Mesendoderm (in vitro differentiated cells): ENCODE measurements at regions not wholly inside any gene's neighbourhood (a gene's known extent, or its start where the extent isn't known, plus 50 kb on each side); places are given as distances from the start of the nearest gene placed in this dataset.

Source experiments
- DNase-seq: peaks from one replicate; pipeline ENCODE4 v3.0.0; 2013
- H2AK5ac ChIP-seq: 2 replicates; pipeline ENCODE4 v1.6.1; 2013; ENCODE audit warnings: low read length, inconsistent platforms
- H2BK120ac ChIP-seq: 2 replicates; pipeline ENCODE4 v1.6.1; 2013; ENCODE audit warnings: low read depth, mild to moderate bottlenecking, low read length, moderate library complexity, mixed read lengths
- H2BK15ac ChIP-seq: replicated peaks from 2 replicates; pipeline ENCODE4 v1.6.1; 2013; ENCODE audit warnings: low read depth, mild to moderate bottlenecking, moderate library complexity
- H2BK5ac ChIP-seq: 2 replicates; pipeline ENCODE4 v1.6.1; 2013; ENCODE audit warnings: low read length, inconsistent platforms
- H3K18ac ChIP-seq: 2 replicates; pipeline ENCODE4 v1.6.1; 2013; ENCODE audit warnings: mild to moderate bottlenecking, low read length, mixed read lengths
- H3K23ac ChIP-seq: one replicate; pipeline ENCODE4 v1.6.1; 2013; ENCODE audit warnings: low read length
- H3K27ac ChIP-seq: 2 replicates; pipeline ENCODE4 v1.5.1; 2013; ENCODE audit warnings: low read depth, mild to moderate bottlenecking, inconsistent platforms, low read length, moderate library complexity
- H3K27me3 ChIP-seq: 2 replicates; pipeline ENCODE4 v1.6.1; 2013; ENCODE audit warnings: low read length, control low read depth, mild to moderate bottlenecking, inconsistent platforms; ENCODE audit not compliant: insufficient read depth, poor library complexity
- H3K36me3 ChIP-seq: 2 replicates; pipeline ENCODE4 v1.6.1; 2013; ENCODE audit warnings: low read length, inconsistent platforms; ENCODE audit not compliant: control insufficient read depth, insufficient read depth
- H3K4ac ChIP-seq: one replicate; pipeline ENCODE4 v1.6.1; 2013; ENCODE audit warnings: low read depth, mild to moderate bottlenecking, low read length, moderate library complexity
- H3K4me1 ChIP-seq: 2 replicates; pipeline ENCODE4 v1.6.1; 2013; ENCODE audit warnings: low read depth, low read length, inconsistent platforms; ENCODE audit not compliant: control insufficient read depth
- H3K4me2 ChIP-seq: 2 replicates; pipeline ENCODE4 v1.6.1; 2013; ENCODE audit warnings: low read length
- H3K4me3 ChIP-seq: 2 replicates; pipeline ENCODE4 v1.5.1; 2013; ENCODE audit warnings: mild to moderate bottlenecking, low read length
- H3K56ac ChIP-seq: one replicate; pipeline ENCODE4 v1.6.1; 2013; ENCODE audit warnings: low read length
- H3K79me1 ChIP-seq: 2 replicates; pipeline ENCODE4 v1.6.1; 2013; ENCODE audit warnings: low read length, inconsistent platforms
- H3K79me2 ChIP-seq: 2 replicates; pipeline ENCODE4 v1.6.1; 2013; ENCODE audit warnings: mild to moderate bottlenecking, low read length; ENCODE audit not compliant: control insufficient read depth, insufficient read depth
- H3K9ac ChIP-seq: 2 replicates; pipeline ENCODE4 v1.6.1; 2013; ENCODE audit warnings: low read length, inconsistent platforms
- H4K5ac ChIP-seq: one replicate; pipeline ENCODE4 v1.6.1; 2013; ENCODE audit warnings: low read length
- H4K8ac ChIP-seq: one replicate; pipeline ENCODE4 v1.6.1; 2013; ENCODE audit warnings: low read depth, mild to moderate bottlenecking, control low read depth, low read length, moderate library complexity
- WGBS: extraction: QIAGEN DNeasy Blood & Tissue Kit; methylation state at CpG from one replicate; pipeline ENCODE4 v1.1.7; 2013; ENCODE audit warnings: low lambda C conversion rate, missing lambda C conversion rate; ENCODE audit not compliant: insufficient coverage; ENCODE audit errors: extremely low coverage; 5-methylcytosine and 5-hydroxymethylcytosine counted together

DNA sequence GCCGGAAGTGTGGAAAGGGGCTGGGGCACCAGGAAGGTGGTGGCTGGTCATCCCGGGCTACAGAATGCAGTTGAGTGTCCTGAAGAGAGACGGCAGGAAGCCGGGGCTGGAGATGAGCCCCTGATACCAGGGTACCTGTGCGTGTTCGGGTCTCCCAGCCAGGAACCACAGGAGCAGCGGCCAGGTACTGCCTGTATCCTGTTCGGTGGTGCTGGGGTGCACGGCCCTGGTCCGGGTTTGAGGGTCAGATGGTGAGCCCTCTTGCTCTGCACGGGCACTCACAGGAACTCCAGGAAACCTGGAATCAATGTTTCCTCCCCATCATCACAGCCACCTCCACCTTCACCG lies 253.1 kb upstream of the B3GAT1 start:
- DNase-seq = no peak
- H3K4ac ChIP-seq = no peak overlapping the region
- no CpG with 5 or more reads among the region's 12 CpGs for whole genome bisulfite sequencing

DNA sequence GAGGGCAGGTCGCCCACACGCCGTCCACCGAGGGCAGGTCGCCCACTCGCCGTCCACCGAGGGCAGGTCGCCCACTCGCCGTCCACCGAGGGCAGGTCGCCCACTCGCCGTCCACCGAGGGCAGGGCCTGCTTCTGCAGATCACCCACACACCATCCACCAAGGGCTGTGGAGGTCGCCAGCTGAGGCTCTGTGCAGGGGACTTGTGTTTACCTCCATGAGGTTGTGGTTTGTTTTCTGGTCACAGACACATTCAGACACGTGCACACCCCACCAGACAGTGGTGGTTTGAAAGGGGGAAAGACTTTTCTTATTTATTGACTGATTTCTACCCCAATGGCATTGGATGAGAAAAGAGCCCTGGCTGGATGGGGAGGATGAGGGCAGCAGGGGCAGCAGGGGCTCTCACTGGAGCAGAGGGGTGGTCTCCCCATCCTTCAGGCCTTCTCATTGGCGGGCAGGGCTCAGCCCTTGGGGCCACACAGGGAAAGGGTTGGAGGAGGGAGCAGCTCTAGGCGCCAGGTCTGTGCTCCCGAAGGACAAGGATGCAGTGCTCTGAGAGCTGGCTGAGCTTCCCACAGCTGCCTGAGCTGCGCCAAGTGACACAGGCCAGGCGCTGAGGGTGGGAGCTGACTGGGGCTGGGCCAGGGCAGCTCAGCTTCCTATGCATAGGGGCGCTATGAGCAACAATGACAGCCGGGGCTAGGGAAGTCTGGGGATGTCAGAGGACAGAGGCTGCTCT lies 252.6 kb upstream of the B3GAT1 start:
- Histone ChIP-seq H4K8ac (no peak overlapping the region), H3K4me2 (no peak overlapping the region), H3K27me3 (no peaks in the 10 kb centered on the region), H3K4me3 (no peak overlapping the region), H2BK120ac (no peak overlapping the region), H3K79me2 (no peaks in the 10 kb centered on the region), H3K56ac (no peak overlapping the region), H2BK15ac (no peak overlapping the region), H3K4ac (no peak overlapping the region), H2BK5ac (no peak overlapping the region), H3K36me3 (no peaks in the 10 kb centered on the region), H3K18ac (no peak overlapping the region), H3K4me1 (no peaks in the 10 kb centered on the region), H2AK5ac (no peak overlapping the region), H3K9ac (no peak overlapping the region), H3K79me1 (no peaks in the 10 kb centered on the region), H3K23ac (no peak overlapping the region), H4K5ac (no peak overlapping the region), H3K27ac (no peak overlapping the region)
- WGBS = no CpG with 5 or more reads among the region's 25 CpGs
- DNase-seq = no peak

More for the DNA sequence above, 253.1 kb upstream of the B3GAT1 start:
- Histone ChIP-seq H3K4me1 (peaks cover under 1% of the 10 kb centered on the region), H3K36me3 (no peaks in the 10 kb centered on the region), H3K18ac (no peak overlapping the region), H3K56ac (no peak overlapping the region), H3K4me2 (no peak overlapping the region), H3K79me2 (no peaks in the 10 kb centered on the region), H2BK120ac (no peak overlapping the region), H3K27ac (no peak overlapping the region), H3K23ac (no peak overlapping the region), H2BK5ac (no peak overlapping the region), H2BK15ac (no peak overlapping the region), H3K4me3 (no peak overlapping the region), H3K27me3 (no peaks in the 10 kb centered on the region), H3K9ac (no peak overlapping the region), H4K5ac (no peak overlapping the region), H3K79me1 (no peaks in the 10 kb centered on the region), H2AK5ac (no peak overlapping the region), H4K8ac (no peak overlapping the region)

DNA sequence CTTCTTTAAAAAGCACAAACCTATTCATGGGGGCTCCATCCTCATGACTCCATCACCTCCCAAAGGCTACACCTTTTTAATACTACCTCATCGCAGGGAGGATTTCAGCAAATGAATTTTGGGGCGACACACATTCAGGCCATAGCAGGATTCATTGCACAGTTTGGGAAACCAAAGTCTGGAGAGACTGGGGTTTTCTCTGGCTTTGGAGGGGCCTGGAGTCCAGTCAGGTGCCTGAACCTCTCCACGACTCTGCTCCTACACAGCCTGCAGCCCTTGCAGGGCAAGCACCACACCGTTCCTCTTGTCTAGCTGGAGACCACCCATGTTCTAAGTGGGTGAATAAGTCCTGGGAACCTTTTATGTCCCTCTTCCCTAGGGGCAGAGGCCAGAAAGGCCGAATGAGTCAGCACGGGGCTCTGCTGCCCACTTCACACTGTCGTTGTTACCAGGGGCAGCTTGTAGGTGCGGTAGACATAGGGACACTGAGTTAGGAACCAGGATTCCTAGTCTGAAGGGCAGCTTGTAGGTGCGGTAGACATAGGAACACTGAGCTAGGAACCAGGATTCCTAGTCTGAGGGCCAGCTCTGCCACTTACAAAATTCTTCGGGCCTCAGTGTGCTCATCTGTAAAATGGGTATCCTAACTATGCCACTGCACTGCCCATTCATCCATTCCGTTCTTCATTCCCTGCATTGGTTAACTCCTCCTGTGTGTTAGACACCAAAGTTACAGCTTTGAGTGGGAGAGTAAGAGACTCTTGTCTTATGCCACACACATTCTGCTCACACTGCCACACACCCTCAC lies 251.7 kb upstream of the B3GAT1 start:
- H3K4me3 ChIP-seq = no peak overlapping the region
- H3K27me3 ChIP-seq = no peaks in the 10 kb centered on the region
- no peak overlapping the region for H4K5ac ChIP-seq
- no peak overlapping the region for H2AK5ac ChIP-seq
- no peak overlapping the region for H3K27ac ChIP-seq
- no peak overlapping the region for H3K23ac ChIP-seq
- no peaks in the 10 kb centered on the region for H3K79me1 ChIP-seq
- H3K79me2 ChIP-seq = no peaks in the 10 kb centered on the region
- no peaks in the 10 kb centered on the region for H3K36me3 ChIP-seq
- no peaks in the 10 kb centered on the region for H3K4me1 ChIP-seq
- no peak overlapping the region for H3K56ac ChIP-seq
- no peak overlapping the region for H2BK120ac ChIP-seq
- H2BK5ac ChIP-seq = no peak overlapping the region
- no peak overlapping the region for H3K18ac ChIP-seq
- DNase-seq = no peak
- WGBS = no CpG with 5 or more reads among the region's 11 CpGs
- no peak overlapping the region for H3K9ac ChIP-seq
- H2BK15ac ChIP-seq = no peak overlapping the region
- no peak overlapping the region for H3K4ac ChIP-seq
- H3K4me2 ChIP-seq = no peak overlapping the region
- H4K8ac ChIP-seq = no peak overlapping the region

DNA sequence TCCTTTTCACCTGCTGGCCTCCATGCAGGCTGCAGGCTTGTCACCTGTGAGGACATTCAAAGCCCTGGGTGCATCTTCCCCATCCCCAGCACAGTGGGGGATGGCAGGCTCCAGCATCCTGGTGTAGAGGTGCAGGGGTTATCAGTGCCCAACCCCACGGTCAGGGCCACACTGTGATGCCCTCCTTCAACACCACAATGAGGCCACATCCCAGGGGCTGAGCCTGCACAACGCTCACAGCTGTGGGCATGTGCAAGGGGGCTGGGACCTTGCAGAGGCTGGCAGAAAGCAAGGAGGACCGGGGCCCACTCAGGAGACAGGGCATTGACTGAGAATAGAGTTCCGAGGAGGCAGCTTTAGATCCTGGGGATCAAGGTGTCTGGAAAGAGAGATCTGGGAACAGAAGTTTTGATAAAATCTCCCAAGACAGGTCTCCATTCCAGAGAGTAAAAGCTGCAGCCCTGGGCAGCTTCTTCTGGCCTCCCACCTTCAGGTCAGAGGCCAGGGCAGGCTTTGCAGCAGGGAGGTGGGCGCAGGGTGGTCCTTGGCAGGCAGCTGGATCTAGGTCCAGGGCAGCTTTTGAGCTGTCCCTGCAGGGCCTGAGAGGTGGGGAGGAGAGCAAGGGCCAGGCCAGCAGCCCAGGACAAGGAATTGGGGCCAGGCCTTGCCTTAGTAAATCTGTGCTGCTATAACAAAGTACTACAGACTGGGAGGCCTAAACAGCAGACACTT lies 250.8 kb upstream of the B3GAT1 start:
- no peak overlapping the region for H3K9ac ChIP-seq
- DNase-seq = no peak

DNA sequence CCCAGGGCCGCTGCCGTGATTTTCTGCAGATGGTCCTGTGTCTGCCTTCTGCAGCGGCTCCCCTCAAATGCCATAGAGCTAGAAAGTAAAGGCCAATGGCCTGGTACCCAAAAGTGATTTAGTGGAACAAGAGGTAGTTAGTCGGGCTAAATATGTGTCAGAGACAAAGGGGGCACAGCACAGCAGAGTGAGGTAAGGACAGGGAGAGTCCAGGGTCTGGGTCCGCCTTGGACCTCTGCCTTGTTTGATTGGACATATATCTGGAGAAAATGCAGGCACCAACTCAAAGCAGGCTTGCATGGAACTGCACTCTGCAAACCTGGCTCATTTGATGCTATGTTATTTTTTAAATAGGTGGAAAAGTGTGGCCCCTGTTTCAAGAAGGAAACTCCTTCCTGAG lies 249.6 kb upstream of the B3GAT1 start:
- no peaks in the 10 kb centered on the region for H3K27me3 ChIP-seq
- no peak overlapping the region for H3K27ac ChIP-seq
- H3K36me3 ChIP-seq = no peaks in the 10 kb centered on the region
- WGBS = no CpG with 5 or more reads among the region's 5 CpGs
- no peak overlapping the region for H3K23ac ChIP-seq
- H3K79me2 ChIP-seq = no peaks in the 10 kb centered on the region
- no peaks in the 10 kb centered on the region for H3K4me1 ChIP-seq
- no peak overlapping the region for H3K9ac ChIP-seq
- no peak overlapping the region for H2BK5ac ChIP-seq
- no peak overlapping the region for H3K18ac ChIP-seq
- H4K5ac ChIP-seq = no peak overlapping the region
- H3K79me1 ChIP-seq = no peaks in the 10 kb centered on the region
- no peak overlapping the region for H2BK120ac ChIP-seq
- no peak overlapping the region for H2AK5ac ChIP-seq
- no peak overlapping the region for H2BK15ac ChIP-seq
- H4K8ac ChIP-seq = no peak overlapping the region
- no peak for DNase-seq
- H3K4me2 ChIP-seq = no peak overlapping the region
- no peak overlapping the region for H3K56ac ChIP-seq
- H3K4me3 ChIP-seq = no peak overlapping the region
- H3K4ac ChIP-seq = no peak overlapping the region

More for the DNA sequence above, 250.8 kb upstream of the B3GAT1 start:
- H3K36me3 ChIP-seq = no peaks in the 10 kb centered on the region
- no peak overlapping the region for H2AK5ac ChIP-seq
- H2BK120ac ChIP-seq = no peak overlapping the region
- no peak overlapping the region for H4K5ac ChIP-seq
- no peak overlapping the region for H2BK5ac ChIP-seq
- no peak overlapping the region for H2BK15ac ChIP-seq
- H3K23ac ChIP-seq = no peak overlapping the region
- H3K79me1 ChIP-seq = no peaks in the 10 kb centered on the region
- no peak overlapping the region for H3K27ac ChIP-seq
- H3K79me2 ChIP-seq = no peaks in the 10 kb centered on the region
- H3K4ac ChIP-seq = no peak overlapping the region
- no CpG with 5 or more reads among the region's 5 CpGs for WGBS
- no peak overlapping the region for H3K4me2 ChIP-seq
- H3K4me1 ChIP-seq = no peaks in the 10 kb centered on the region
- H3K4me3 ChIP-seq = no peak overlapping the region
- H3K56ac ChIP-seq = no peak overlapping the region
- H3K27me3 ChIP-seq = no peaks in the 10 kb centered on the region
- H4K8ac ChIP-seq = no peak overlapping the region
- H3K18ac ChIP-seq = no peak overlapping the region
